CD4-positive, alpha-beta T cell treated with Interferon gamma for 1 hour (primary cell): ENCODE measurements at regions not wholly inside any gene's neighbourhood (a gene's known extent, or its start where the extent isn't known, plus 50 kb on each side); places are given as distances from the start of the nearest gene placed in this dataset.
"Not testable (repeated sequence)": the region's sequence is repeated elsewhere in the genome, so short reads cannot be mapped to it uniquely, and the experiment has no call there.

Experiments used
- DNase-seq: peaks from one replicate; pipeline ENCODE4 v3.0.0-alpha.2; 2020

GRCh38 chr14:21940887-21941856 lies 267.6 kb upstream of the OR4E1 start:
- DNase-seq, result peak; percentile 6

GRCh38 chr14:21939836-21940235 lies 266.2 kb upstream of the OR4E1 start:
- no peak for DNase-seq

GRCh38 chr14:21937996-21938395 lies 264.4 kb upstream of the OR4E1 start:
- no peak for DNase-seq

GRCh38 chr14:21933681-21934080 lies 260.1 kb upstream of the OR4E1 start:
- no peak for DNase-seq

GRCh38 chr14:21924479-21924878 lies 250.9 kb upstream of the OR4E1 start:
- DNase-seq, result peak; percentile 74

- peak; percentile 51 for DNase-seq
Measured at GRCh38 chr14:21923820-21924219, 250.2 kb upstream of the OR4E1 start.

GRCh38 chr14:21921453-21921852 lies 247.8 kb upstream of the OR4E1 start:
- DNase-seq, result no peak

- peak; percentile 37 for DNase-seq
Measured at GRCh38 chr14:21917699-21918436, 244.2 kb upstream of the OR4E1 start.

GRCh38 chr14:21915826-21916225 lies 242.2 kb upstream of the OR4E1 start:
- DNase-seq, result no peak

- peak; percentile 72 for DNase-seq
Measured at GRCh38 chr14:21913759-21914158, 240.1 kb upstream of the OR4E1 start.

- DNase-seq, result no peak
Measured at GRCh38 chr14:21912367-21912766, 238.7 kb upstream of the OR4E1 start.

- DNase-seq, result no peak
Measured at GRCh38 chr14:21911877-21912276, 238.3 kb upstream of the OR4E1 start.

- no peak for DNase-seq
Measured at GRCh38 chr14:21910260-21910659, 236.6 kb upstream of the OR4E1 start.

- DNase-seq, result peak; percentile 40
Measured at GRCh38 chr14:21902561-21903181, 229.1 kb upstream of the OR4E1 start.

- DNase-seq, result not testable (repeated sequence)
Measured at GRCh38 chr14:21894898-21895194, 221.2 kb upstream of the OR4E1 start.

GRCh38 chr14:21894003-21894897 lies 220.6 kb upstream of the OR4E1 start:
- peak; percentile 50 for DNase-seq

- no peak for DNase-seq
Measured at GRCh38 chr14:21891921-21892320, 218.3 kb upstream of the OR4E1 start.

GRCh38 chr14:21884995-21885394 lies 211.4 kb upstream of the OR4E1 start:
- no peak for DNase-seq

- no peak for DNase-seq
Measured at GRCh38 chr14:21882226-21882625, 208.6 kb upstream of the OR4E1 start.

GRCh38 chr14:21880918-21881317 lies 207.3 kb upstream of the OR4E1 start:
- DNase-seq, result no peak

- no peak for DNase-seq
Measured at GRCh38 chr14:21875791-21876190, 202.2 kb upstream of the OR4E1 start.

GRCh38 chr14:21874946-21875345 lies 201.3 kb upstream of the OR4E1 start:
- no peak for DNase-seq

GRCh38 chr14:21874167-21874566 lies 200.5 kb upstream of the OR4E1 start:
- DNase-seq, result peak; percentile 2
